ENCODE measurements at regions not wholly inside any gene's neighbourhood (a gene's known extent, or its start where the extent isn't known, plus 50 kb on each side); places are given as distances from the start of the nearest gene placed in this dataset.
"Not testable (repeated sequence)": the region's sequence is repeated elsewhere in the genome, so short reads cannot be mapped to it uniquely, and the experiment has no call there.

GRCh38 chr7:94173436-94173835 lies 169.3 kb upstream of the BET1 start:
- DNase-seq (ENCODE audit: low spot score) = no peak

GRCh38 chr7:94174375-94174774 lies 170.2 kb upstream of the BET1 start:
- DNase-seq (ENCODE audit: low spot score) = no peak

- DNase-seq (ENCODE audit: low spot score) = no peak
Measured at GRCh38 chr7:94174956-94175355, 170.8 kb upstream of the BET1 start.

GRCh38 chr7:94176694-94177200 lies 172.6 kb upstream of the BET1 start:
- no peak for DNase-seq (ENCODE audit: low spot score)

GRCh38 chr7:94177441-94177840 lies 173.3 kb upstream of the BET1 start:
- DNase-seq (ENCODE audit: low spot score) = no peak

- DNase-seq (ENCODE audit: low spot score) = no peak
Measured at GRCh38 chr7:94178230-94178629, 174.1 kb upstream of the BET1 start.

GRCh38 chr7:94179466-94179865 lies 175.3 kb upstream of the BET1 start:
- DNase-seq (ENCODE audit: low spot score) = no peak

- no peak for DNase-seq (ENCODE audit: low spot score)
Measured at GRCh38 chr7:94182066-94182465, 177.9 kb upstream of the BET1 start.

GRCh38 chr7:94182721-94183120 lies 178.6 kb upstream of the BET1 start:
- DNase-seq (ENCODE audit: low spot score) = no peak

GRCh38 chr7:94183289-94183749 lies 179.2 kb upstream of the BET1 start:
- DNase-seq (ENCODE audit: low spot score) = no peak

GRCh38 chr7:94183891-94184290 lies 179.7 kb upstream of the BET1 start:
- no peak for DNase-seq (ENCODE audit: low spot score)

GRCh38 chr7:94188350-94188749 lies 184.2 kb upstream of the BET1 start:
- DNase-seq (ENCODE audit: low spot score) = no peak

- no peak for DNase-seq (ENCODE audit: low spot score)
Measured at GRCh38 chr7:94190599-94191061, 186.5 kb upstream of the BET1 start.

GRCh38 chr7:94194426-94194825 lies 190.3 kb upstream of the BET1 start:
- DNase-seq (ENCODE audit: low spot score) = not testable (repeated sequence)

- peak; percentile 24 for DNase-seq (ENCODE audit: low spot score)
Measured at GRCh38 chr7:94195201-94195600, 191.0 kb upstream of the BET1 start.

- no peak for DNase-seq (ENCODE audit: low spot score)
Measured at GRCh38 chr7:94195813-94196212, 191.7 kb upstream of the BET1 start.

- DNase-seq (ENCODE audit: low spot score) = no peak
Measured at GRCh38 chr7:94205529-94205928, 189.2 kb upstream of the COL1A2 start.

GRCh38 chr7:94206295-94206694 lies 188.4 kb upstream of the COL1A2 start:
- no peak for DNase-seq (ENCODE audit: low spot score)

- DNase-seq (ENCODE audit: low spot score) = no peak
Measured at GRCh38 chr7:94212160-94212559, 182.5 kb upstream of the COL1A2 start.

GRCh38 chr7:94216944-94217461 lies 177.7 kb upstream of the COL1A2 start:
- DNase-seq (ENCODE audit: low spot score) = no peak

- DNase-seq (ENCODE audit: low spot score) = no peak
Measured at GRCh38 chr7:94217766-94218165, 176.9 kb upstream of the COL1A2 start.

GRCh38 chr7:94222516-94222915 lies 172.2 kb upstream of the COL1A2 start:
- DNase-seq (ENCODE audit: low spot score) = no peak

GRCh38 chr7:94223375-94224084 lies 171.2 kb upstream of the COL1A2 start:
- peak; percentile 35 for DNase-seq (ENCODE audit: low spot score)

Data from SK-N-DZ (cell line).